ENCODE measurements at regions not wholly inside any gene's neighbourhood (a gene's known extent, or its start where the extent isn't known, plus 50 kb on each side); places are given as distances from the start of the nearest gene placed in this dataset.
A peak's percentile ranks its signal among the peaks of the same experiment; 100 is the strongest.

DNA sequence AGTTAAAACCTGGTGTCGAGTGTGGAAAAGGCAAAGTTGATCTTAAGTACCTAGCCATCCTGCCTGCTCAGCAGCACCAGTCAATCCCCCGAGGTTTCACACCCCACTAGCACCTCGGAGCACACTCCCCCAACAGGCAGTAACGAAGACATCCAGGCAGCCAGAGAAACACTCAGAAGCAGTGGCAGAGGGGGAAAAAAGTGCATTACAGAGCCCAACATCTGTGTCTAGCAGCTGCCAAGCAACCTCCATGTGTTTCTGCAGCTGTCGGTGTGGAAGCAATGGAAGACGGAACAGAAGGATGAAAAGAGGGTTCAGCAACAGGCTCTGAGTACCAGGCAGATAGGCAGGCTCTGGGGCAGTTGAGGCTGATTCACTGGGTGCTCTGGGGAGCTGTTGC is 73.4 kb upstream of the PROX1 start:
- Histone ChIP-seq H3K9me3 (ENCODE audit: control insufficient read depth in 2 of 3, insufficient read depth in 1 of 3, low read length in 3 of 3) (no peaks in the 10 kb centered on the region), H3K4me3 (ENCODE audit: low read length in 3 of 3) (no peak overlapping the region), H3K36me3 (ENCODE audit: control insufficient read depth in 2 of 3, insufficient read depth in 3 of 3, low read length in 3 of 3) (no peaks in the 10 kb centered on the region), H3K27me3 (ENCODE audit: control insufficient read depth, insufficient read depth, low read length) (no peaks in the 10 kb centered on the region), H3K27ac (ENCODE audit: low read depth in 2 of 2, low read length in 2 of 2) (no peak overlapping the region), H3K9ac (ENCODE audit: low read length in 3 of 3) (no peak overlapping the region), H3K4me1 (ENCODE audit: control insufficient read depth in 2 of 3, insufficient read depth in 2 of 3, low read depth in 1 of 3, low read length in 3 of 3) (no peaks in the 10 kb centered on the region)
- no peak for TF ChIP-seq CTCF (IDR thresholded peaks at IDR 0.05; ENCODE audit: borderline replicate concordance, extremely low read depth, insufficient read depth)
- DNase-seq, result peak in 1 of 5 donors; percentile 7
- no peak for FAIRE-seq
- intact Hi-C loops (cut with DNase I), result no loop called here

GRCh38 chr1:213921311-213921710 is 66.5 kb upstream of the PROX1 start:
- Histone ChIP-seq H3K4me3 (ENCODE audit: low read length in 3 of 3) (no peak overlapping the region), H3K9ac (ENCODE audit: low read length in 3 of 3) (no peak overlapping the region), H3K4me1 (ENCODE audit: control insufficient read depth in 2 of 3, insufficient read depth in 2 of 3, low read depth in 1 of 3, low read length in 3 of 3) (no peaks in the 10 kb centered on the region), H3K9me3 (ENCODE audit: control insufficient read depth in 2 of 3, insufficient read depth in 1 of 3, low read length in 3 of 3) (no peaks in the 10 kb centered on the region), H3K27me3 (ENCODE audit: control insufficient read depth, insufficient read depth, low read length) (no peaks in the 10 kb centered on the region), H3K36me3 (ENCODE audit: control insufficient read depth in 2 of 3, insufficient read depth in 3 of 3, low read length in 3 of 3) (no peaks in the 10 kb centered on the region), H3K27ac (ENCODE audit: low read depth in 2 of 2, low read length in 2 of 2) (no peak overlapping the region)
- no peak for FAIRE-seq
- TF ChIP-seq CTCF (IDR thresholded peaks at IDR 0.05; ENCODE audit: borderline replicate concordance, extremely low read depth, insufficient read depth), result no peak
- intact Hi-C loops (cut with DNase I), result no loop called here
- DNase-seq, result no peak

DNA sequence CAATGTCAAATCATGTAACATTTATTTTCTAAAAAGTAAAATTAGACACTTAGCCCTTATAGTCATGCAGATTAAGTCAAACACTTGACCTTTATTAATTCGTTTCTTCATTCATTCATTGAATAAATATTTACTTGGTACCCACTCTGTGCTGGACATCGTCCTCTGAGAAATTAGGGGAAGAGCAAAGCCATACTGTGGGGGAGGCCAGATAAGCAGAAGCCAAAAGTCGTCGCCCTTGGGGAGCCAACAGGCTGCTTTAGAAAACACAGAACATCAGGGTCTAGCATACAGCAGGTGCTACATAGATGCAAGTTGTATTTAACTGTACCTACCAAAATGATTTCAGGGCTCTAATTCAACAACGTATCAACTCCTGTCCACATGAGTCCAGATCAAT is 66.1 kb upstream of the PROX1 start:
- H3K27me3 ChIP-seq (ENCODE audit: control insufficient read depth, insufficient read depth, low read length), result no peaks in the 10 kb centered on the region
- no peak overlapping the region for H3K4me3 ChIP-seq (ENCODE audit: low read length in 3 of 3)
- H3K9me3 ChIP-seq (ENCODE audit: control insufficient read depth in 2 of 3, insufficient read depth in 1 of 3, low read length in 3 of 3), result no peaks in the 10 kb centered on the region
- H3K9ac ChIP-seq (ENCODE audit: low read length in 3 of 3), result no peak overlapping the region
- no peak for FAIRE-seq
- H3K4me1 ChIP-seq (ENCODE audit: control insufficient read depth in 2 of 3, insufficient read depth in 2 of 3, low read depth in 1 of 3, low read length in 3 of 3), result no peaks in the 10 kb centered on the region
- no peak for DNase-seq
- H3K36me3 ChIP-seq (ENCODE audit: control insufficient read depth in 2 of 3, insufficient read depth in 3 of 3, low read length in 3 of 3), result no peaks in the 10 kb centered on the region
- TF ChIP-seq CTCF (IDR thresholded peaks at IDR 0.05; ENCODE audit: borderline replicate concordance, extremely low read depth, insufficient read depth), result no peak
- no peak overlapping the region for H3K27ac ChIP-seq (ENCODE audit: low read depth in 2 of 2, low read length in 2 of 2)
- intact Hi-C loops (cut with DNase I), result no loop called here

- Histone ChIP-seq H3K9ac (ENCODE audit: low read length in 3 of 3) (no peak overlapping the region), H3K27me3 (ENCODE audit: control insufficient read depth, insufficient read depth, low read length) (no peaks in the 10 kb centered on the region), H3K4me3 (ENCODE audit: low read length in 3 of 3) (no peak overlapping the region), H3K36me3 (ENCODE audit: control insufficient read depth in 2 of 3, insufficient read depth in 3 of 3, low read length in 3 of 3) (no peaks in the 10 kb centered on the region), H3K4me1 (ENCODE audit: control insufficient read depth in 2 of 3, insufficient read depth in 2 of 3, low read depth in 1 of 3, low read length in 3 of 3) (no peaks in the 10 kb centered on the region), H3K27ac (ENCODE audit: low read depth in 2 of 2, low read length in 2 of 2) (no peak overlapping the region), H3K9me3 (ENCODE audit: control insufficient read depth in 2 of 3, insufficient read depth in 1 of 3, low read length in 3 of 3) (no peaks in the 10 kb centered on the region)
- TF ChIP-seq CTCF (IDR thresholded peaks at IDR 0.05; ENCODE audit: borderline replicate concordance, extremely low read depth, insufficient read depth), result no peak
- FAIRE-seq (no peak), DNase-seq (no peak)
- intact Hi-C loops (cut with DNase I), result no loop called here
These were observed 62.1 kb upstream of the PROX1 start for GRCh38 chr1:213925531-213926182.

Data from kidney (tissue), 13 donors.